SHP77 (cell line): ENCODE measurements at regions not wholly inside any gene's neighbourhood (a gene's known extent, or its start where the extent isn't known, plus 50 kb on each side); places are given as distances from the start of the nearest gene placed in this dataset.

Experiments
- DNase-seq, 2 experiments: peaks; one replicate each; lab custom pipeline; 2025; lab: John Stamatoyannopoulos, UW

GRCh38 chr4:181618896-181619295 is 624.3 kb upstream of the TENM3 start:
- no peak for DNase-seq

- no peak for DNase-seq
Observed at GRCh38 chr4:181619651-181620050, 623.6 kb upstream of the TENM3 start.

- DNase-seq: no peak
Observed at GRCh38 chr4:181637186-181638105, 605.8 kb upstream of the TENM3 start.

GRCh38 chr4:181643466-181643865 is 599.7 kb upstream of the TENM3 start:
- no peak for DNase-seq

- no peak for DNase-seq
Observed at GRCh38 chr4:181645489-181645888, 597.7 kb upstream of the TENM3 start.

- DNase-seq: no peak
Observed at GRCh38 chr4:181646864-181647263, 596.3 kb upstream of the TENM3 start.

DNA sequence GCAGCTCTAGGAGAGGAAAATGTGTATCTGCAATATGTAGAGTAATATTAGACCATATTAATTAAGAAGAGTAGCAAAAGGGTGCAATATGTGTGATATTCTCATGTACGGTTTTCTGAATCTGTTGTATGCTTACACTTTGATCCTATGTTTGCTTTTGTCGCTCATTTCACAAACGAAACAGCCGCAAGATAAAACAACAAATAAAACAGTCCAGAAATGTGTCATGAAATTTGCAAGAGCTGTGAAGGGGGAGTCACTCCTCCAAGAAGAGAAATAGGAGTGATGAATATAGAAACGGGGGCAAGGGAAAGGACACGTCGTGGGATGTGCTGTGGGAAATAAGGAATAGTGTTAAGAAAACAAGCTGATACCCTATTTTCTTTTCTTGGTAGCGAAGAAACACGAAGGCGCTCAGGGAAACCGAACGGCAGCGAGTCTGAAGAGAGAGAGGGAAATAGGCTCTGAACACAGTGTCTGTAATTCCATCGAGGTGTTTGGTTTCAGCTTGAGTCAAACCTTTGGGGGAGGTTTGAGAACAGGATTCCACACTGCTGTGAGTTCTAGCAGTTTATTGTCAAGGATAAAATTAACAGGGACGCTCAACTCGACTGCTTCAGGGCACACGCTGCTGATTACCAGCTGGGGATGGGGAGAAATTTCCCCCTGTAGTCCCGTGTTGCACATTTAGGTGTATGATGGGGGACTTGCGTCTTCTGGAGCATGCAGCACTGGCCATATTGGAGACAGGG is 595.6 kb upstream of the TENM3 start:
- no peak for DNase-seq

DNA sequence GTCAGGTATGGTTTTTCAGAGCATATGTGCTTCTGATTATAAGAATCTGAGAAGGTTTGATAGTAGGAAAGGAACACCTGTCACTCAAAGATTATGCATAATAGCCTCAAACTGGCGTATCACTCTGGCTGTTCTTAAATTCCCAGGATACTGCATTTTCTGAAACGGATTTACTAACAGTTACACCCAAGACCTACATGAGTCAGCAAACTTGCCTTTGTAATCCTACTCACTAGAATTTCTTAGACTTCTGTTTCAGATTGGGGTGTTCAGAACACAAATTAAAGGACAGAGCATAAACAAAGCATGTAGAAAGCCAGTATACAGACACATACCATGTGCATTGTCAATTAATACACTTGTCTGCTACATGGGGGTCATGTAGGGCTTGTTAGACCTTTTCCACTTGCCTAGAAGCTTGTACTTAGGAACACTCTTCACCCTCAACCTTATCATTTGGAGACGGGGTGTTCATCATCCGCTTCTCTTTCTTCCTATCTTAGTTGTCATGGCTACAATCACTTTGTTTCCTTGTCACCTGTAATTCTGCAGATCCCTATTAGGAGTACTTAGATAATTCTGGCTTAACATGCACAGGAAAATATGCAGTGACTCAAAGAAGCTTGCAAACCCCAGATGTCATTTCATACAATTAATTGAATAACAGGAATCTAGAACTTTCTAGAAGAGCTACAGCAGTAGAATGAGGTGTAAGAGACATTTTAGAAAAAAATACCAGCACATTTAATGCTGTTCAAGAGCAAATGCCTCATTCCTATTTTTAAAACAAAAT is 593.0 kb upstream of the TENM3 start:
- no peak for DNase-seq

DNA sequence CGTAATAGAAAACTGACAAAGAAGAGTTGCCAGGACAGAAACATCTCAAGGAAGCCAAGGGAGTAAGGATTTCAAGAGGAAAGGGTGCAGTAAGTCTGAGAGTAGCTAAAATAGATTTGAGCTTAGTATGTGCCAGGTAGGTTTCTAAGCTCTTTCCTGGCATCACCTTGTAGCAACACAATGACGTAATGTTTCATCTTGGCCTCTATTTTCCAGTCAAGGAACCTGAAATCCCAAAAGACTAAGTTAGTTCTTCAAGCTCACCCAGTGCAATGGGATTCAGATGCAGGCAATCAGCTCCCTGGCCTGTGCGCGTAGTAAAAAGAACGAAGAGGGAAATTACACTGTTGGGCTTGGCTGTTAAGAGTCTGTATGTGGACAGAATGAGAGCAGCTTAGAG is 586.5 kb upstream of the TENM3 start:
- no peak for DNase-seq

- DNase-seq: no peak
Observed at GRCh38 chr4:181659202-181659601, 584.0 kb upstream of the TENM3 start.

DNA sequence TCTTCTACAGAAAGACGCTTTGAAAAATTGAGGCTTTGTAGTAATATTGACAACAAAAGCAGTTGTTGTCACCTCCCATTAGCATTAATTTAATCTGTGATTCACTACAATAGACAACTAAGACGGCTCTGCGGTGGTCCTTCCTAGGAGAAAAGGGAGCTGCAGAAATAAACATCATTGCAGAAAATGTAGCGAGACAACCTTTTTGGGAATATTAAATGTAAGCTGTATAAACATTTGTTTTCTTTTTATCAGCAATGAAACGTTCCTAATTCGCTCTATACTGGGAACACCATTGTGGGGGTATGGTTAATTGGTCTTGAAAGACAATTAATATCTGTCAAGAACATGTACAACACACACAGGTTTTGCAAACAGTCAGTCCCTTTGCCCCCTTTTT is 583.3 kb upstream of the TENM3 start:
- no peak for DNase-seq

DNA sequence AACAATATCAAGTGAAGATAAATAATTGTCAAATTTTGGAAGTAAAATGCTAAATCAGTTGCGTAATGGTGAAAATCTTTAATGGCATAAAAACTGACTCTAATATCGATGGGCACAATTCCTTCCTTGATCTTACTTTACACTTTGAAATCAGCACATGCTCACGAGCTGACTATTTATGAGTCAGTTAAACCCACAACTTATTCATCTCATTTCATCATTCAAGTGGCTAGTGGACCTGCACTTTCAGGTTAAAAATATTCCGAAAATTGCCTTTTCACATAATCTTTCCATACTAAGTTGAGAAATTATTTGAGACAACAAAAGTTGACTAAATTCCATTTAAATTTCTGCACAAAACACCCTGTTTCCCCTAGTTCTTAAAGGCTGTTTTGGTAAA is 582.1 kb upstream of the TENM3 start:
- DNase-seq: no peak

- no peak for DNase-seq
Observed at GRCh38 chr4:181661923-181662322, 581.3 kb upstream of the TENM3 start.

GRCh38 chr4:181662383-181662782 is 580.8 kb upstream of the TENM3 start:
- DNase-seq: no peak

- DNase-seq: no peak
Observed at GRCh38 chr4:181670506-181670905, 572.7 kb upstream of the TENM3 start.

DNA sequence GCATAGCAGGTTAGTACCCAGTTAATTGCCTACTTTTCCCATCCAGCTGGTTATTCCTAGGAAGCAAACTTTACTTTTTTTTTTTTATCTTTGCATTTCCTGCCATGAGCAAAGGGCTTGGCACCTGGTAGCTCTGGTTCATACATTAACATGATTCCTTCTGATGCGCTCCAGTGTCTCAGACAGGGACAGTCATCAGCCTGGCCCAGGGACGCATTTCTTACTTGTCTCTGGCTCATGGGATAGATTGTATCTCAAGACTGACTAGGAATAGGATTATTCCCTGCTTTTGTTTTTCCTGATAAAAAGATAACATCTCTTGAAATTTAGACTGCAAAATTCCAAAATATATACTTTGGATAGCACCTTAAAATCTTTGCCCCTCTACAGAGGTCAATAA is 571.5 kb upstream of the TENM3 start:
- no peak for DNase-seq

GRCh38 chr4:181672751-181673150 is 570.5 kb upstream of the TENM3 start:
- no peak for DNase-seq

DNA sequence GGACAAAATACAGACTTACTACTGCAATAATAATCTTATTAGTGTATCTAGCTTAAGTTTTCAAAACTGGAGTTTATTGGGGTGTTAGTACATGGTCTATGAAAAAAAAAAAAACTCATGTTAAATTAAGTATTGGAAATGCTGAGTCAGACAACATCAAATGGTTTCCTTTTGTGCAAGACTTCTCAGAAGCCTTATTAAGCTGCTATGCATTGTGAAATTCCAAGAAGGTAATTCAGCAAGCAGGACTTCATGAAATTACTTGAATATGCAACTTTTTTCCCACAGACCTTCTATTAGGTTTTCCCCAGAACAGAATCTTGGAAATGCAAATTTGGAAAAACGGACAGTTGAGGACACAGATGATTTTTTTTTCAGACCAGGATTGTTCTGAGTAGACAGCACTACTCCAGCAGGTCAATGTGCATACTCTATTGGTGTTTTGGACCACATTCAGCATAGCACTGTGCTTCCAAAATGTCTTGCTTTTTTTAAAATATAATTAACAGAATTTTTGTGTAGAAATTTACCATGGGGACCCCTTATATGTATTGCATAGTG is 568.8 kb upstream of the TENM3 start:
- DNase-seq: no peak

DNA sequence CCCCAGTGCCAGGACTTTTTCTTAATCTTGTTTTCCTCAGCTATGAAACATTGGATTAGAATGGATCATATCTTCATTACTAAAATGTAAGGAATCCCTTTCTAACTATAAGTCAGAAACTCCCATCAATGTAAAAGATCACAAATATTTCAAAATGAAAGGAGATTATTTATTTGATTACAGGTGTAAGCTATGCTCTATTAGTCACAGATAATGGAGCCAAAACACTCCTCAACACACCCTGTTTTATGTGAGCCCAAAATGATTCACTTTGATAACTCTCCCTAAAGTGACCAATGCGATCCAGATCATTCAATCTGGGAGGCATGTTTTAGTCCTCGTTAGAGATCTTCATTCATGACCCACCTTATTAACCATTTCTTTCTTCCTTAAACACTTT is 566.7 kb upstream of the TENM3 start:
- DNase-seq: no peak

DNA sequence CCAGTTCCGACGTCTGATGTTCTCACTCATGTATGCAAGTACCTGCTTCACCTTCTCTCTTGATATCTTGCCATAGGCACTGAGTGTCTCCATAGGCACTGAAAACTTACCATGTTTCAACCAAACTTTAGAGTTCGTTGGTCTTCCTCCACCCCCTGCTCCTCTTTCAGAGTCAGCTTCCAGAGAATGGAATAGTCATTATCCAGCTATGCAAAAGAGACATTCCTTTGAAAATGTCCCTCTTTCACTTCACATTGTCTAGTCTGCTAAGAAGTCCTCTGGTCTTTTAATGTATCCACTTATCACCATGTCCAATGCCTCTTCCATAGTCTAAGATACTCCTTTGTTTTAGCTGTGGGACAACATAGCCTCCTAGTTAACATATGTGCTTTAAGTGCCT is 566.0 kb upstream of the TENM3 start:
- no peak for DNase-seq

DNA sequence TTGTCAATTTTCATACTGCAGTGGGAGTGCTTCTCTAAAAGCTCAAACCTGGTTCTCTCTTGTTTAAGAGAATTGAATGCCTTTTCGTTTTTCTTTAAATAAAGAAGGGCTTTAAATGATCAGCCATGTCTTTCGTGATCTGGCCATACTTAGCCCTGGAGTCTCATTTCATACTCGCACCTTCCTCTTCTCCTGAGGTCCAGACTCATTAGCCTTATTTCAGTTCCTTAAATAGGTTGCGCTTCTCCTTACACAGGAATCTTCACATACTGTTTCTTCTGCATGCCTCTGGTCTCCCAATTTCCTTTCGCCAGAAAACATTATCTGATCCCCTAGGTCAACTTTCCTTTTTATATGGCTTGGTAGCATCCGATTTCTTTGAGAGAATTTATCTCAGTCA is 565.6 kb upstream of the TENM3 start:
- no peak for DNase-seq

- DNase-seq: no peak
Observed at GRCh38 chr4:181679754-181680153, 563.4 kb upstream of the TENM3 start.
